Esophagus squamous epithelium (tissue), 4 donors: ENCODE measurements at regions not wholly inside any gene's neighbourhood (a gene's known extent, or its start where the extent isn't known, plus 50 kb on each side); places are given as distances from the start of the nearest gene placed in this dataset.

Source experiments
- CTCF ChIP-seq, 6 experiments: fragments of 450-650 bp in 4 of 6; fragments of 200-600 bp in 2 of 6; sonication (generic) in 2 of 6; IDR thresholded peaks; one replicate each; pipeline ENCODE4 v1.5.1; 2016 to 2019; ENCODE audit warnings: antibody characterized with exemption in 6 of 6, mild to moderate bottlenecking in 4 of 6, moderate library complexity in 4 of 6
- POLR2A ChIP-seq, 4 donors: fragments of 450-650 bp; IDR thresholded peaks; one replicate each; pipeline ENCODE4 v1.6.1; 2017; ENCODE audit warnings: antibody characterized with exemption in 4 of 4, mild to moderate bottlenecking in 4 of 4, moderate library complexity in 3 of 4

- TF ChIP-seq CTCF (IDR thresholded peaks at IDR 0.05) (no peak), POLR2A (IDR thresholded peaks at IDR 0.05) (no peak)
Measured at GRCh38 chr4:22094217-22094616, 145.6 kb upstream of the KCNIP4 start.
